SKM-1 (cell line): ENCODE measurements at regions not wholly inside any gene's neighbourhood (a gene's known extent, or its start where the extent isn't known, plus 50 kb on each side); places are given as distances from the start of the nearest gene placed in this dataset.
A peak's percentile ranks its signal among the peaks of the same experiment; 100 is the strongest.
"Not testable (repeated sequence)": the region's sequence is repeated elsewhere in the genome, so short reads cannot be mapped to it uniquely, and the experiment has no call there.

Source experiments
- DNase-seq: peaks from one replicate; lab custom pipeline; 2025; ENCODE audit not compliant: unreplicated experiment; lab: John Stamatoyannopoulos, UW

DNA sequence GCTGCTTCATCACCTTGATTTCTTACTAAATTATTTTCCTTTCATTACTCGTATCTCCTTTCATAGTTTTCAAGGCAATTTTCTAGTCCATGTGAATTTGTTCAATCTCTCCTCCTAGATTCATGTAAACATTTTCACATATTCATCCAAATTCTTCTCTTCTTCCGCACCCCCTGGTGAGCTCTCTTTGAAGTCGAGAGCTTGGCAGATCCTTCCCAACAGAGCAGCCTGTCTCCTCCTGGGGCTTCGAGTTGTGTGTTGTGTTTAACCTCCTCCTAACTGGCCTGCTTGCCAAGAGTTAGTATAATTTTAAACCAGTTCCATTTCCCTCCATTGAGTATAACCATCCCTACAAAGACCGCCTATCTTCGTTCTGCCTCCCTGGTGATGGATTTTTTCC, 272.4 kb upstream of the CELF2 start:
- no peak for DNase-seq

GRCh38 chr10:10755490-10755889, 262.2 kb upstream of the CELF2 start:
- DNase-seq, result no peak

DNA sequence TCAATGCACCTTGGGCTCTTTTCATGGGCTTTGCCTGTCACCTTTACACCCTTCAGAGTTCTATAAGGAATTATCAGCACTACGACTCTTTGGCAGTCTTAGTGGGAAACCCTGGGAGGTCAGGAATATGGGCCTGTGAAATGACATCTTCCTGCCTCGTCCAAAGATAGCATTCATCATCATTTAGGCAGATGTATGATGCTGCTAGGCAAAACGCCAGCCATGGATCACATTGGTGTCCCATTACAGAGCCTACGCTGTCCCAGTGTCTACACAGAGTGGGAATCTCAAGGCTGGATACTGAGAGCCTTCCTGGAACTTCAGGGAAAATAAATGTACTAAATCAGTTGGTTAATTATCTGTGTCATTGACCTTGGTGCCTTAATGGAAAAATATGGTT, 259.4 kb upstream of the CELF2 start:
- DNase-seq, result no peak

- DNase-seq, result not testable (repeated sequence)
These were observed 257.9 kb upstream of the CELF2 start for GRCh38 chr10:10759806-10760205.

DNA sequence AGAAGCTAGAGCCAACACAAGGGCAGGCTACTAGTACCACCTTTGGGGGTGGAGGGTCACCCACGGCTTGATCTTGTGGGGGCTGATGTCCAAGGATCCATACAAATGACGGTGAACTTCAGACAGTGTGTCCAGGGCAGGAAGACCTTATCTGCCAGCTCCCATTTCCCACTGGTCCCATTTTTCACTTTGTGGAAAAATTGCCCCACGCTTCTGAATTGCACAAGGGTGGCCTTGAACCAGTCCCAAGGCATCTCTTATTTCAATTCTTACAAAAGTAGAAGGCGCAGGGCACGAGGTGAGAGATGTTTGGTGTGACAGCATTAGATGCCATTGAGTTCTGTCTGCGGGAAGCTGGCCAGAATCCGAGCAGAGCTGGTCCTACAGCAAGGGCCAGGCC, 252.7 kb upstream of the CELF2 start:
- DNase-seq, result no peak

DNA sequence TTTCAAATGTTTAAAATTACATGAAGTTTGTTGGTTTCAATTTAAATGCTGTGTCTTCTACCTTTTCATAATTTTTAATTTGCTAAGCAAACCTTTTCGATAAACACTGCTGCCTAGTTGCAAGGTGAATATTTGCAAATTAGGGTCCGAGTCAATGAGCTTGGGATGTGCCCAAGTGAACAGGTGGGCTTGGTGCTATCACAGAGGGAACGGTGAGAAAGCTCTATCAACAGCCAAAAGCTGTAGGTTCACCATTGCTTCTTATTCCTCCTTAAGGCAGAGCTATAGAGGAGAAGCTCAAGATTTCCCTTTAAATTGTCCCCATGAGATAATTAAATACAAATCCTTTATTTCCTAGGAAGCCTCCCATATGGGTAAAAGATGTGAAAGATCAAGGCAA, 245.3 kb upstream of the CELF2 start:
- DNase-seq, result no peak

GRCh38 chr10:10772874-10773508, 244.7 kb upstream of the CELF2 start:
- DNase-seq, result no peak

DNA sequence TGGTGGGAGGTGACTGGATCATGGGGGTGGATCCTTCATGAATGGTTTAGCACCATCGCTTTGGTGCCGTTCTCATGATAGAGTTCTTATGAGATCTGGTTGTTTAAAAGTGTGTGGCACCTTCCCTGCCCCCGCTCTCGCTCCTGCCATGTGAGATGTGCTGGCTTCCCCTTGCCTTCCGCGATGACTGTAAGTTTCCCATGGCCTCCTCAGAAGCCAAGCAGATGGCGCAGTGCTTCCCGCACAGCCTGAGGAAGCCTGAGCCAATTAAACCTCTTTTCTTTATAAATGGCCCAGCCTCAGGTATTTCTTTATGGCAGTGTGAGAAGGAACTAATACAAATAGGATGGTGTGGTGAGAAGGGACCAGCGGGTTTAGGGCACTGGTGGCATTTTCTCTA, 243.3 kb upstream of the CELF2 start:
- no peak for DNase-seq

GRCh38 chr10:10776363-10776762, 241.3 kb upstream of the CELF2 start:
- DNase-seq, result no peak

- DNase-seq, result no peak
These were observed 240.4 kb upstream of the CELF2 start for GRCh38 chr10:10777279-10777678.

DNA sequence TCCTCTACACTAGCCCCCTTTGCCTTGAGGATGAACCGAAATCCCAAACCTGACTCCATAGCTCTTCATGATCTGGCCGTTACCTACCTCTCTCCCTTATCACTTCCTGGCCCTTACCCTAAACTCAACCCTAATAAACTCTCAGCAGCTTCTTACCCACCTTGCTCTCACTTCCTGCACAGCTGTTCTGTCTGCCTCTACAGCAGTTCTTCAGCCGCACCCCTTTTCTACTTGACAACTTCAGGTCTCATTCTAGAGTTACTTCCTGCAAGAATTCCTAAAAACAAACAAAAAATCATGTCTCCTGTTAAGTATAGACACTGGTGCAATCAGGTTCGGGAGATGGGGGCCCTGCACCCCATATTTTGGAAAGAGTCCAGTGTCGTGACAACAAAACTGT, 239.9 kb upstream of the CELF2 start:
- no peak for DNase-seq

DNA sequence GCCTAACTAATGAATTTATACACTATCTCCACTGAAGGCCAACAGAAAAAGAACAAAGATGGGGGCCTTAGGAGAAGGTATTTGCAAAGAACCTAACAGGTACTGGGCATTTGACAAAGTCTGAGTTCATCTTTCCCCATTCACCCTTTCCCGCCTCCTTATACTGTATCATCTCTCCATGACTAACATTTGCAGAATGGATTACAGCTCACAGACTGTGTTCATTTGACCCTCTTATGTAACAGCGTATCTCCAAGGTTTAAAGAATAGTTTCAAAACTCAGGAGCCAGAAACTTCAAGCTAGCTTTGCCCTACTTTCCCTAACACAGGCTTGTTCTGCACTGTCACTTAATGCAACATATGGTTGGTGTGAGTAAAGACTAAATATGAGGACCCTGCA, 238.7 kb upstream of the CELF2 start:
- DNase-seq, result no peak

DNA sequence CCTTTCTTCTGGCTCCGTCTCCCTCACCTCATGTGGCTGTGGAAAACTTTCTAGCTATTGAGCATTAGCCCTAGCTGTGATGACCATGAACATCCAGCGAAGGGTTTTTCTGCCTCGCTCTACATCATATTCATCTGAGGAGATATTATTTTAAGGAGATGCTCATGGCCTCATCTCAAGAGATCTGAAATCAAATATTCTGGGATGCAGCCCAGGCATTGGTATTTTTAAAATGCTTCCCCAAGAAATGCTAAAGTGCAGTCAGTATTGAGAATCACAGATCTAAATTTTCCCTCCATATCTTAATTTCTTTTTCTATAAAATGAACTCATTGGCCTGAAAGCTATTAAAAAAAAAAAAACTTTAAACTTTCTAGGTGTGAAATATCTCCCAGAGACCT, 238.2 kb upstream of the CELF2 start:
- no peak for DNase-seq

- DNase-seq, result no peak
These were observed 236.9 kb upstream of the CELF2 start for GRCh38 chr10:10780746-10781145.

GRCh38 chr10:10782603-10783002, 235.1 kb upstream of the CELF2 start:
- DNase-seq, result no peak

- peak; percentile 2 for DNase-seq
These were observed 232.0 kb upstream of the CELF2 start for GRCh38 chr10:10785627-10786026.

GRCh38 chr10:10786109-10787090, 231.3 kb upstream of the CELF2 start:
- DNase-seq, result peak; percentile 15

DNA sequence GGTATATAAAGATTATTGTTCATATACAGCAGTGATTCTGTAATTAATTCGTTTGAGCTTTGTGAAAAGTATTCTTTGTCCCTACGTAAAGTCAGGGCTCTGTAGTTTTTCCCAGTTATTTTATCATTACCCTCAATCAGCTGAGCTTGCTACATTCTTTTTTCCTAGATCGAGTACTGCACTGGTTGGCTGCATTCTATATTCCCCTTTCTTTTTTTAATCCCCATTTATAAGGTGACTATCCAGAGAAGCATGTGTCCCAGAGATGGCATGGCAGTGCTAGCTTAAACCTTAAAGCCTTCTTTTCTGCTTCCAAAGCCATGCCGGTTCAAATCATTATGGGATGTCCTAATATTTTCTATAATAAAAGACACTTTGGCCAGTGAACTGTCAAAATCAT, 230.1 kb upstream of the CELF2 start:
- DNase-seq, result no peak

DNA sequence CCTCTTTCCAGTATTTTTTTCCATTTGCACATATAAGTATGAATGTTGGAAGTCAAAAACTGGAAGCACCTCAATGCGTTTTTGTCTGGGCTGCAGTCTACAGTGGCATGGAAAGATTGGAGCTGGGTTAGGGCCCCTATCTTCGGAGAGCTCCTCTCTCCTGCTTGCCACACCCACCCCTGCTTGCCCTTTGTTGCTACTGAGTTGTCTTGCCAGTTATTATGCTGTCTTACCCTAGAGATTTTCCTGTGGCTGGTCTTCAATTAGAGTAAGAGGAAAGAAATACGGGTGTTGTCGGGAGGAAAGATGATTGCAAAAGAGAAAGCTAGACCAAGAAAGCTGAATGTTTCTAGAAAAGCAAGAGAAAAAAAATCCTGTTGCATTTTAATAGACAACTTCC, 228.9 kb upstream of the CELF2 start:
- peak; percentile 15 for DNase-seq

- no peak for DNase-seq
These were observed 225.8 kb upstream of the CELF2 start for GRCh38 chr10:10791869-10792268.

- DNase-seq, result no peak
These were observed 225.0 kb upstream of the CELF2 start for GRCh38 chr10:10792681-10793080.

GRCh38 chr10:10794046-10794445, 223.6 kb upstream of the CELF2 start:
- DNase-seq, result no peak
